HCT116 (cell line): ENCODE measurements at regions not wholly inside any gene's neighbourhood (a gene's known extent, or its start where the extent isn't known, plus 50 kb on each side); places are given as distances from the start of the nearest gene placed in this dataset.

Source experiments
- ATAC-seq: fragments of 200-7000 bp; cut with Tn5 transposase; 2 replicates; pipeline ENCODE4 v1.9.1; 2020; ENCODE audit warnings: mild to moderate bottlenecking, moderate library complexity
- BruUV-seq: library from RNA; stranded (reverse); fragments of 400-500 nt; replicated peaks from 2 replicates; lab custom pipeline; 2021; lab: Mats Ljungman, UMichigan
- CTCF ChIA-PET: fragments of 300-600 bp; sonication (Branson Sonifier 250); formaldehyde crosslinking; loops from one replicate; lab custom pipeline; 2021; ENCODE audit warnings: antibody characterized with exemption; lab: Charles Lee
- POLR2A ChIA-PET: fragments of 300-600, 350-600 bp; sonication (Branson Sonifier 250); formaldehyde crosslinking; loops from one replicate; lab custom pipeline; 2021; ENCODE audit warnings: antibody characterized with exemption; lab: Charles Lee
- RAD21 ChIA-PET, 2 experiments: fragments of 300-600 bp; sonication (Branson Sonifier 250); formaldehyde crosslinking; loops; one replicate each; lab custom pipeline; 2023; ENCODE audit warnings: low total read pairs in 2 of 2; ENCODE audit not compliant: uncharacterized antibody in 2 of 2, unreplicated experiment in 2 of 2, low non-redundant PET in 1 of 2; lab: Charles Lee
- DNase-seq: peaks from one replicate; pipeline ENCODE4 v3.0.0-alpha.2; 2010; ENCODE audit warnings: low read depth, low spot score
- H2AFZ ChIP-seq: fragments of 200-600 bp; shearing (Covaris generic), sonication (generic); 2 replicates; pipeline ENCODE4 v1.6.1; 2017; ENCODE audit warnings: low read depth, mixed run types, mixed read lengths, antibody characterized with exemption, low read length; ENCODE audit not compliant: poor library complexity, severe bottlenecking
- H3K27ac ChIP-seq: 2 replicates; pipeline ENCODE4 v1.5.1; 2012; ENCODE audit warnings: low read depth, low read length
- H3K27me3 ChIP-seq: fragments of 200-600 bp; sonication (generic); 2 replicates; pipeline ENCODE4 v1.6.1; 2016; ENCODE audit warnings: mixed run types, low read length, mixed read lengths; ENCODE audit not compliant: insufficient read depth
- H3K36me3 ChIP-seq, 2 experiments: fragments of 200-500 bp in 1 of 2; fragments of 200-600 bp in 1 of 2; sonication (Bioruptor generic) in 1 of 2; sonication (generic) in 1 of 2; 2 replicates each; pipeline versions ENCODE4 v1.5.1 to v1.6.1; 2014 to 2016; ENCODE audit warnings: low read length in 2 of 2, inconsistent platforms in 1 of 2, mixed read lengths in 1 of 2, mixed run types in 1 of 2; ENCODE audit not compliant: insufficient read depth in 2 of 2, control insufficient read depth in 1 of 2
- H3K4me1 ChIP-seq, 2 experiments: fragments of 200-600 bp in 1 of 2; sonication (generic) in 1 of 2; 2 replicates each; pipeline versions ENCODE4 v1.5.1 to v1.6.1; 2012 to 2017; ENCODE audit warnings: low read length in 2 of 2, inconsistent platforms in 1 of 2, mild to moderate bottlenecking in 1 of 2, mixed read lengths in 1 of 2, mixed run types in 1 of 2, moderate library complexity in 1 of 2; ENCODE audit not compliant: insufficient read depth in 2 of 2, control insufficient read depth in 1 of 2
- H3K4me2 ChIP-seq: fragments of 200-600 bp; sonication (generic); 2 replicates; pipeline ENCODE4 v1.6.1; 2017; ENCODE audit warnings: mixed run types, low read length, mixed read lengths
- H3K4me3 ChIP-seq, 2 experiments: fragments of 200-600 bp in 1 of 2; sonication (generic) in 1 of 2; replicated peaks in 1 of 2; 2 replicates each; pipeline ENCODE4 v1.5.1; 2011 to 2016; ENCODE audit warnings: low read length in 2 of 2, control low read depth in 1 of 2, low read depth in 1 of 2, mild to moderate bottlenecking in 1 of 2, mixed read lengths in 1 of 2, mixed run types in 1 of 2
- H3K79me2 ChIP-seq: fragments of 200-600 bp; sonication (generic); 2 replicates; pipeline ENCODE4 v1.6.1; 2017; ENCODE audit warnings: mild to moderate bottlenecking, mixed run types, low read length, moderate library complexity, mixed read lengths; ENCODE audit not compliant: insufficient read depth
- H3K9ac ChIP-seq: fragments of 200-600 bp; sonication (generic); 2 replicates; pipeline ENCODE4 v1.6.1; 2016; ENCODE audit warnings: low read length, mixed read lengths
- H3K9me2 ChIP-seq: fragments of 200-600 bp; sonication (generic), shearing (Covaris generic); 2 replicates; pipeline ENCODE4 v1.6.1; 2017; ENCODE audit warnings: mixed run types, mild to moderate bottlenecking, moderate library complexity; ENCODE audit not compliant: insufficient read depth
- H3K9me3 ChIP-seq, 2 experiments: fragments of 200-500 bp in 1 of 2; fragments of 200-600 bp in 1 of 2; sonication (Bioruptor generic) in 1 of 2; sonication (generic) in 1 of 2; 2 replicates each; pipeline ENCODE4 v1.6.1; 2014 to 2017; ENCODE audit warnings: low read length in 2 of 2, mixed read lengths in 2 of 2, inconsistent platforms in 1 of 2, low read depth in 1 of 2, mild to moderate bottlenecking in 1 of 2, mixed run types in 1 of 2, moderate library complexity in 1 of 2; ENCODE audit not compliant: control insufficient read depth in 1 of 2, insufficient read depth in 1 of 2
- H4K20me1 ChIP-seq: fragments of 200-600 bp; sonication (generic), shearing (Covaris generic); 2 replicates; pipeline ENCODE4 v1.6.1; 2017; ENCODE audit warnings: mixed run types, mild to moderate bottlenecking, moderate library complexity; ENCODE audit not compliant: insufficient read depth
- CBX3 ChIP-seq: IDR thresholded peaks from 2 replicates; pipeline ENCODE4 v1.6.1; 2012; ENCODE audit warnings: low read depth
- CEBPB ChIP-seq: IDR thresholded peaks from 2 replicates; pipeline ENCODE4 v1.6.1; 2012; ENCODE audit warnings: low read depth
- CTCF ChIP-seq, 3 experiments: fragments of 200-600 bp in 1 of 3; sonication (generic) in 1 of 3; IDR thresholded peaks in 2 of 3; conservative IDR thresholded peaks in 1 of 3; 2 replicates each; pipeline ENCODE4 v1.5.1; 2012 to 2017; ENCODE audit warnings: low read depth in 2 of 3, low read length in 2 of 3, antibody characterized with exemption in 1 of 3, borderline replicate concordance in 1 of 3, control low read depth in 1 of 3, mild to moderate bottlenecking in 1 of 3, mixed read lengths in 1 of 3, mixed run types in 1 of 3, moderate library complexity in 1 of 3; ENCODE audit not compliant: insufficient read depth in 1 of 3
- EGR1 ChIP-seq: IDR thresholded peaks from 2 replicates; pipeline ENCODE4 v1.6.1; 2012; ENCODE audit warnings: low read depth
- EZH2phosphoT487 ChIP-seq: fragments of 200-600 bp; IDR thresholded peaks from 2 replicates; pipeline ENCODE4 v1.6.1; 2018; ENCODE audit warnings: antibody characterized with exemption, borderline replicate concordance
- JUND ChIP-seq: IDR thresholded peaks from 2 replicates; pipeline ENCODE4 v1.6.1; 2012
- MAX ChIP-seq: IDR thresholded peaks from 2 replicates; pipeline ENCODE4 v1.6.1; 2012
- POLR2A ChIP-seq: IDR thresholded peaks from 2 replicates; pipeline ENCODE4 v1.7.0; 2011; ENCODE audit warnings: borderline replicate concordance; ENCODE audit not compliant: insufficient read depth, insufficient read length; ENCODE audit errors: extremely low read depth
- POLR2AphosphoS5 ChIP-seq: IDR thresholded peaks from 2 replicates; pipeline ENCODE4 v1.6.1; 2011; ENCODE audit warnings: mild to moderate bottlenecking, low read depth, low read length, moderate library complexity
- RAD21 ChIP-seq: IDR thresholded peaks from 2 replicates; pipeline ENCODE4 v1.6.1; 2012; ENCODE audit warnings: low read depth, mild to moderate bottlenecking
- REST ChIP-seq: IDR thresholded peaks from 2 replicates; pipeline ENCODE4 v1.6.1; 2012; ENCODE audit warnings: low read depth
- SIN3A ChIP-seq: IDR thresholded peaks from 2 replicates; pipeline ENCODE4 v1.6.1; 2012; ENCODE audit warnings: low read depth
- SRF ChIP-seq: IDR thresholded peaks from 2 replicates; pipeline ENCODE4 v1.6.1; 2012; ENCODE audit warnings: low read depth
- TCF7L2 ChIP-seq: IDR thresholded peaks from 2 replicates; pipeline ENCODE4 v1.7.0; 2011; ENCODE audit warnings: borderline replicate concordance, inconsistent platforms; ENCODE audit not compliant: insufficient read depth, insufficient read length; ENCODE audit errors: extremely low read depth
- ZBTB33 ChIP-seq: IDR thresholded peaks from 2 replicates; pipeline ENCODE4 v1.6.1; 2011; ENCODE audit warnings: mild to moderate bottlenecking, low read length, moderate library complexity; ENCODE audit not compliant: insufficient replicate concordance; ENCODE audit errors: extremely low read depth
- intact Hi-C: fragments of 100-400 bp; cut with micrococcal nuclease; formaldehyde crosslinking; loops from 2 replicates; pipeline ENCODE4 v1.10.0; 2022

- H3K9ac ChIP-seq, result no peak overlapping the region
- ChIA-PET RAD21 (no interaction called here), CTCF (no interaction called here), POLR2A (no interaction called here)
- H4K20me1 ChIP-seq, result no peaks in the 10 kb centered on the region
- no peaks in the 10 kb centered on the region for H3K36me3 ChIP-seq
- no peaks in the 10 kb centered on the region for H3K9me3 ChIP-seq
- no peak for ATAC-seq
- H3K27ac ChIP-seq, result no peak overlapping the region
- H3K9me2 ChIP-seq, result no peaks in the 10 kb centered on the region
- TF ChIP-seq POLR2A (no peak), CEBPB (no peak), POLR2AphosphoS5 (no peak), SRF (no peak), SIN3A (no peak), REST (no peak), EZH2phosphoT487 (no peak), CTCF (IDR thresholded peaks at IDR 0.05 in 2 of 3, conservative IDR thresholded peaks at IDR 0.05 in 1 of 3; ENCODE audit: borderline replicate concordance in 1 of 3, insufficient read depth in 1 of 3, low read depth in 2 of 3, low read length in 2 of 3) (no peak), TCF7L2 (no peak), JUND (no peak), ZBTB33 (no peak), RAD21 (no peak), CBX3 (no peak), EGR1 (no peak), MAX (no peak)
- H3K27me3 ChIP-seq, result no peaks in the 10 kb centered on the region
- H3K4me1 ChIP-seq, result peaks cover 0 to 1% of the 10 kb centered on the region in 2 experiments; a peak in 2 of 4 replicates
- no TSS peak for BruUV-seq
- no peak overlapping the region for H2AFZ ChIP-seq
- DNase-seq, result no peak
- H3K79me2 ChIP-seq, result no peaks in the 10 kb centered on the region
- H3K4me3 ChIP-seq, result no peak overlapping the region
- no peak overlapping the region for H3K4me2 ChIP-seq
- intact Hi-C loops, result no loop called here
Observed at GRCh38 chr10:29751240-29751639, 116.5 kb upstream of the SVIL start.
